Adrenal gland (tissue), 9 donors: ENCODE measurements at regions not wholly inside any gene's neighbourhood (a gene's known extent, or its start where the extent isn't known, plus 50 kb on each side); places are given as distances from the start of the nearest gene placed in this dataset.

Experiments
- DNase-seq, 7 donors: peaks; one replicate each; pipeline ENCODE4 v3.0.0-alpha.2; 2019 to 2020
- H3K27ac ChIP-seq, 5 donors: fragments of 200-600 bp; sonication (generic) in 4 of 5; 1 replicate in 3 of 5; 2 replicates in 2 of 5; pipeline versions ENCODE4 v1.5.1 to v1.8.0; 2016 to 2020; ENCODE audit warnings: mild to moderate bottlenecking in 1 of 5
- H3K27me3 ChIP-seq: fragments of 200-600 bp; 2 replicates; pipeline ENCODE4 v1.8.0; 2021
- H3K36me3 ChIP-seq, 2 donors: fragments of 200-600 bp; replicated peaks in 1 of 2; 1 replicate in 1 of 2; 2 replicates in 1 of 2; pipeline versions ENCODE4 v1.5.1 to v1.8.0; 2018 to 2022
- H3K4me1 ChIP-seq, 2 donors: fragments of 200-600 bp; replicated peaks in 1 of 2; 1 replicate in 1 of 2; 2 replicates in 1 of 2; pipeline versions ENCODE4 v1.5.1 to v1.8.0; 2018 to 2021
- H3K4me3 ChIP-seq, 4 donors: fragments of 200-600 bp; sonication (generic) in 3 of 4; one replicate each; pipeline ENCODE4 v1.5.1; 2016 to 2018
- H3K9me3 ChIP-seq, 3 donors: fragments of 200-600 bp; sonication (generic) in 1 of 3; replicated peaks in 1 of 3; 1 replicate in 2 of 3; 2 replicates in 1 of 3; pipeline versions ENCODE4 v1.5.1 to v1.8.0; 2016 to 2021
- CTCF ChIP-seq, 6 experiments: fragments of 450-650 bp in 4 of 6; fragments of 200-600 bp in 2 of 6; sonication (generic) in 1 of 6; IDR thresholded peaks; 1 replicate in 5 of 6; 2 replicates in 1 of 6; pipeline versions ENCODE4 v1.5.1 to v1.8.0; 2016 to 2021; ENCODE audit warnings: antibody characterized with exemption in 6 of 6, mild to moderate bottlenecking in 2 of 6, moderate library complexity in 1 of 6
- POLR2A ChIP-seq, 2 donors: fragments of 450-650 bp; IDR thresholded peaks; one replicate each; pipeline ENCODE4 v1.6.1; 2017; ENCODE audit warnings: antibody characterized with exemption in 2 of 2, mild to moderate bottlenecking in 2 of 2, moderate library complexity in 1 of 2
- WGBS, 4 donors: extraction: QIAGEN DNeasy Blood & Tissue Kit in 2 of 4; methylation state at CpG; one replicate each; pipeline versions ENCODE4 v1.1.5 to v1.1.7; 2013 to 2017; 5-methylcytosine and 5-hydroxymethylcytosine counted together
- intact Hi-C, 2 donors: fragments of 100-400 bp; cut with DNase I; formaldehyde crosslinking; loops; one replicate each; pipeline versions ENCODE4 v1.14.1 to v1.15.0; 2022 to 2023
- donor health status: healthy with polysubstance abuse.
- donor health status: Bipolar disorder and iron deficiency.
- donor health status: DM: yes; HTN: yes; CAD: no.
- donor health status: DM: no; HTN: no; CAD: no.
- donor health status: DM: no; HTN: no; CAD: no.

- Histone ChIP-seq H3K4me3 (no peak overlapping the region), H3K36me3 (no peaks in the 10 kb centered on the region), H3K4me1 (no peaks in the 10 kb centered on the region), H3K27me3 (no peaks in the 10 kb centered on the region), H3K9me3 (no peaks in the 10 kb centered on the region), H3K27ac (no peak overlapping the region)
- TF ChIP-seq POLR2A (IDR thresholded peaks at IDR 0.05): no peak
- no peak for TF ChIP-seq CTCF (IDR thresholded peaks at IDR 0.05)
- intact Hi-C loops: no loop called here
- DNase-seq: no peak
These were observed 152.3 kb upstream of the SPAG17 start for GRCh38 chr1:118337346-118337745.

GRCh38 chr1:118335331-118335732 is 150.3 kb upstream of the SPAG17 start:
- no peak for TF ChIP-seq POLR2A (IDR thresholded peaks at IDR 0.05)
- no peak overlapping the region for H3K27ac ChIP-seq
- no peaks in the 10 kb centered on the region for H3K4me1 ChIP-seq
- H3K36me3 ChIP-seq: no peaks in the 10 kb centered on the region
- intact Hi-C loops: no loop called here
- no peak for DNase-seq
- 49 to 60% (median 52%) methylated on average over 2 of the region's 2 CpGs for whole genome bisulfite sequencing, 4 donors
- H3K4me3 ChIP-seq: no peak overlapping the region
- H3K9me3 ChIP-seq: no peaks in the 10 kb centered on the region
- no peaks in the 10 kb centered on the region for H3K27me3 ChIP-seq

- DNase-seq: no peak
- no peaks in the 10 kb centered on the region for H3K4me1 ChIP-seq
- H3K27ac ChIP-seq: no peak overlapping the region
- no peaks in the 10 kb centered on the region for H3K27me3 ChIP-seq
- WGBS, 4 donors: 73 to 88% (median 80%) methylated on average over 1 of the region's 1 CpG
- TF ChIP-seq POLR2A (IDR thresholded peaks at IDR 0.05): no peak
- TF ChIP-seq CTCF (IDR thresholded peaks at IDR 0.05): no peak
- intact Hi-C loops: no loop called here
- H3K9me3 ChIP-seq: no peaks in the 10 kb centered on the region
- H3K36me3 ChIP-seq: no peaks in the 10 kb centered on the region
- H3K4me3 ChIP-seq: no peak overlapping the region
These were observed 149.5 kb upstream of the SPAG17 start for GRCh38 chr1:118334506-118334905.

- intact Hi-C loops: no loop called here
- Histone ChIP-seq H3K27ac (no peak overlapping the region), H3K4me1 (no peaks in the 10 kb centered on the region), H3K27me3 (no peaks in the 10 kb centered on the region), H3K9me3 (no peaks in the 10 kb centered on the region), H3K4me3 (no peak overlapping the region), H3K36me3 (no peaks in the 10 kb centered on the region)
- TF ChIP-seq POLR2A (IDR thresholded peaks at IDR 0.05) (no peak), CTCF (IDR thresholded peaks at IDR 0.05) (no peak)
- no peak for DNase-seq
- 73 to 85% (median 77%) methylated on average over 3 to 4 of the region's 4 CpGs for whole genome bisulfite sequencing, 4 donors
These were observed 148.7 kb upstream of the SPAG17 start for GRCh38 chr1:118333601-118334210.

GRCh38 chr1:118326960-118327629 is 142.1 kb upstream of the SPAG17 start:
- H3K27ac ChIP-seq: no peak overlapping the region
- WGBS, 4 donors: 28 to 42% (median 36%) methylated on average over 6 of the region's 6 CpGs
- no peak overlapping the region for H3K4me3 ChIP-seq
- no peaks in the 10 kb centered on the region for H3K9me3 ChIP-seq
- no peaks in the 10 kb centered on the region for H3K4me1 ChIP-seq
- TF ChIP-seq POLR2A (IDR thresholded peaks at IDR 0.05): no peak
- no peak for TF ChIP-seq CTCF (IDR thresholded peaks at IDR 0.05)
- H3K36me3 ChIP-seq: no peaks in the 10 kb centered on the region
- H3K27me3 ChIP-seq: no peaks in the 10 kb centered on the region
- no peak for DNase-seq
- intact Hi-C loops: no loop called here
